Right atrium auricular region (tissue), 2 donors: ENCODE measurements at regions not wholly inside any gene's neighbourhood (a gene's known extent, or its start where the extent isn't known, plus 50 kb on each side); places are given as distances from the start of the nearest gene placed in this dataset.

Experiments used
- DNase-seq: peaks from one replicate; pipeline ENCODE4 v3.0.0-alpha.2; 2019; ENCODE audit warnings: low spot score
- H3K27ac ChIP-seq, 2 donors: fragments of 200-600 bp; sonication (generic); 1 replicate in 1 of 2; 2 replicates in 1 of 2; pipeline ENCODE4 v1.5.1; 2016 to 2019
- H3K27me3 ChIP-seq, 2 donors: fragments of 200-600 bp; sonication (generic); one replicate each; pipeline versions ENCODE4 v1.5.1 to v1.6.0; 2017 to 2019
- H3K36me3 ChIP-seq: fragments of 200-600 bp; sonication (generic); one replicate; pipeline ENCODE4 v1.5.1; 2016
- H3K4me1 ChIP-seq, 2 donors: fragments of 200-600 bp; sonication (generic); one replicate each; pipeline versions ENCODE4 v1.5.1 to v1.6.0; 2017 to 2019
- H3K4me3 ChIP-seq, 2 donors: fragments of 200-600 bp; sonication (generic); 1 replicate in 1 of 2; 2 replicates in 1 of 2; pipeline ENCODE4 v1.5.1; 2017 to 2019; ENCODE audit warnings: mild to moderate bottlenecking in 1 of 2, moderate library complexity in 1 of 2
- H3K9me3 ChIP-seq, 2 donors: fragments of 200-600 bp; sonication (generic); one replicate each; pipeline ENCODE4 v1.5.1; 2019
- TF ChIP-seq, protein P1 (sequence below), 2 donors: fragments of 200-600 bp; sonication (generic); IDR thresholded peaks; one replicate each; pipeline ENCODE4 v1.5.1; 2019; ENCODE audit warnings: antibody characterized with exemption in 2 of 2

DNA sequence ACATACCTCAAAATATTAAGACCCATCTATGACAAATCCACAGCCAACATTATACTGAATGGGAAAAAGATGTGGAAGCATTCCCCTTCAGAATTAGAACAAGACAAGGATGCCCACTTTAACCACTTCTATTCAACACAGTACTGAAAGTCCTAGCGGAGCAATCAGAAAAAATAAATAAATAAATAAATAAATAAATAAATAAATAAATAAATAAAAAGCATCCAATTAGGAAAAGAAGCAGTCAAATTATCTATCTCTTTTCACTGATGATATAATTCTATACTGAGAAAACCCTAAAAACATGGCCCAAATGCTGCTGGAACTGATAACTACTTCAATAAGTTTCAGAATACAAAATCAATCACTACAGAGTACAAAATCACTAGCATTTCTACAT lies 67.5 kb downstream of the PRR32 start:
- no peaks in the 10 kb centered on the region for H3K4me1 ChIP-seq
- no peaks in the 10 kb centered on the region for H3K36me3 ChIP-seq
- H3K27ac ChIP-seq: no peak overlapping the region
- H3K9me3 ChIP-seq: peaks cover 0 to 9% of the 10 kb centered on the region in 2 donors
- H3K27me3 ChIP-seq: no peaks in the 10 kb centered on the region
- DNase-seq: no peak
- TF ChIP-seq, protein P1, sequence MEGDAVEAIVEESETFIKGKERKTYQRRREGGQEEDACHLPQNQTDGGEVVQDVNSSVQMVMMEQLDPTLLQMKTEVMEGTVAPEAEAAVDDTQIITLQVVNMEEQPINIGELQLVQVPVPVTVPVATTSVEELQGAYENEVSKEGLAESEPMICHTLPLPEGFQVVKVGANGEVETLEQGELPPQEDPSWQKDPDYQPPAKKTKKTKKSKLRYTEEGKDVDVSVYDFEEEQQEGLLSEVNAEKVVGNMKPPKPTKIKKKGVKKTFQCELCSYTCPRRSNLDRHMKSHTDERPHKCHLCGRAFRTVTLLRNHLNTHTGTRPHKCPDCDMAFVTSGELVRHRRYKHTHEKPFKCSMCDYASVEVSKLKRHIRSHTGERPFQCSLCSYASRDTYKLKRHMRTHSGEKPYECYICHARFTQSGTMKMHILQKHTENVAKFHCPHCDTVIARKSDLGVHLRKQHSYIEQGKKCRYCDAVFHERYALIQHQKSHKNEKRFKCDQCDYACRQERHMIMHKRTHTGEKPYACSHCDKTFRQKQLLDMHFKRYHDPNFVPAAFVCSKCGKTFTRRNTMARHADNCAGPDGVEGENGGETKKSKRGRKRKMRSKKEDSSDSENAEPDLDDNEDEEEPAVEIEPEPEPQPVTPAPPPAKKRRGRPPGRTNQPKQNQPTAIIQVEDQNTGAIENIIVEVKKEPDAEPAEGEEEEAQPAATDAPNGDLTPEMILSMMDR (IDR thresholded peaks at IDR 0.05): no peak
- H3K4me3 ChIP-seq: no peak overlapping the region

DNA sequence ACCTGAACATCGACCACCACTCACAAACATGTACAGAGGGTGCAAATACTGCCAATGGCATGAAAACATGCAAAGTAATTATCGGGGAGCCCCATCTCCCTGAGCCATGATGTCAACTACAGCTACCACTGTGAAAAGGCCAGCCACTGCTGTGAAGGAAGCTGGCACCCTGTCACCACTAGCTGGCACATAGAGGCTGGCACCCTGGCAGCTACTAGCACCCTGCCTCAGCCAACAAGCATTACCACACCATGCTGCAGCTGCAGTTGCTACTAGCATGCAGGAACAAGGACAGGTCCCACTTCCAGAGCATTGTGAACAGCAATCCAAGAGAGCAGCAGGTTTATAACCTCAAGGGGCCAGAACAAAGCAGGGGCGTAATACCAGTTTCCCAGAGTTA lies 81.4 kb downstream of the PRR32 start:
- no peak for DNase-seq
- Histone ChIP-seq H3K4me3 (no peak overlapping the region), H3K36me3 (no peaks in the 10 kb centered on the region), H3K9me3 (no peaks in the 10 kb centered on the region), H3K27me3 (no peaks in the 10 kb centered on the region), H3K27ac (no peak overlapping the region), H3K4me1 (no peaks in the 10 kb centered on the region)
- TF ChIP-seq, protein P1 (IDR thresholded peaks at IDR 0.05): no peak

DNA sequence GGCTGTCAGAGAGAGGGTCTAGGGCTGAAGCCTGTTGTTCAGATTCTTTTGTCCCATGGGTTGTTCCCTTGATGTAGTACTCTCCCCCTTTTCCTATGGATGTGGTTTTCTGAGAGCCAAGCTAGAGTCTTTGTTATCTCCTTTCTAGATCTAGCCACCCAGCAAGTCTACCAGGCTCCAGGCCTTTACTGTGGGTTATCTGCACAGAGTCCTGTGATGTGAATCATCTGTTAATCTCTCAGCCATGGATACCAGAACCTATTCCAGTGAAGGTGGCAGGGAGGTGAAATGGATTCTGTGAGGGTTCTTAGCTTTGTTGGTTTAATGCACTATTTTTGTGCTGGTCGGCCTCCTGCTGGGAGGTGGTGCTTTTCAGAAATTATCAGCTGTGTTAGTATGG lies 109.5 kb downstream of the PRR32 start:
- DNase-seq: no peak
- no peak overlapping the region for H3K4me3 ChIP-seq

DNA sequence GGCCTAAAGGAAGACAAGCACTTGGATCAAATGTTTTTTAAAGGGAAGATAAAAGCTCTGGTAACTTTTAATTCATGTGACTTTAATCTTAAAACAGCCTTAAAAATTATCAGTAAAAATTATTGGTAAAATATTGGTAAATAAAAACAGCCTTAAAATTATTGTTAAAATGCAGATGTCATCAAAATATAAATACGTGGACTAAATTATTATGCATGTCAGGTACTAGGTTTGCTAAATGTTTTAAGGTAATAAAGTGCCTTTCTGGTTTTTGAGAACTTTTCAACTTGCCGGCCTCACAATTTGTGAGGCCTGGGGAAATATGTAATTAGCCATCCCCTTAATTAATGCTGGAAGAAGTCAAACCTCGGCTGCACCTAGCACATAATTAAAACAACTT lies 147.7 kb downstream of the PRR32 start:
- no peaks in the 10 kb centered on the region for H3K36me3 ChIP-seq
- no peaks in the 10 kb centered on the region for H3K27me3 ChIP-seq
- H3K27ac ChIP-seq: no peak overlapping the region
- TF ChIP-seq, protein P1 (IDR thresholded peaks at IDR 0.05): no peak
- H3K4me1 ChIP-seq: no peaks in the 10 kb centered on the region
- DNase-seq: no peak
- peaks cover 5 to 9% of the 10 kb centered on the region in 2 donors for H3K9me3 ChIP-seq
- no peak overlapping the region for H3K4me3 ChIP-seq

More for the DNA sequence above, 109.5 kb downstream of the PRR32 start:
- H3K27ac ChIP-seq: no peak overlapping the region
- no peaks in the 10 kb centered on the region for H3K4me1 ChIP-seq
- TF ChIP-seq, protein P1 (IDR thresholded peaks at IDR 0.05): no peak
- no peaks in the 10 kb centered on the region for H3K36me3 ChIP-seq
- H3K27me3 ChIP-seq: no peaks in the 10 kb centered on the region
- H3K9me3 ChIP-seq: peaks cover 0 to 7% of the 10 kb centered on the region in 2 donors

DNA sequence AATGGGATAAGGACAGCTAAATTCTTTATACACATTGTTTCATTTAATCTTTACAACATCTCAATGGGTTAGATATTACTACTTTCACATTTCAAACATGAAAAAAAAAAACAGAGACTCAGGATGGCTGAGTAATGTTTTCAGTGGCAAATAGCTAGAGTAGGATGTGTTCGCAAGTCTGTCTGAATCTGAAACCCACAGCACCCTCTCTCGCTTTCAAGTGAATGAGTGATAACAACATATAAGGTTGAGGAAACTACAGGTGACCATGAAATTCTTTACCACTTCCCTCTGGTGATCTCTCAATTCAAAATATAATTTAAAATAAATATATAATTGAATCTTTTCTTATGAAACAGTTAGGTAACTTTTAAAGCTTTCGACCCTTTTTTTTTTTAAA lies 162.6 kb downstream of the PRR32 start:
- H3K36me3 ChIP-seq: no peaks in the 10 kb centered on the region
- no peak overlapping the region for H3K27ac ChIP-seq
- DNase-seq: no peak
- H3K4me1 ChIP-seq: no peaks in the 10 kb centered on the region
- TF ChIP-seq, protein P1 (IDR thresholded peaks at IDR 0.05): no peak
- no peak overlapping the region for H3K4me3 ChIP-seq
- H3K9me3 ChIP-seq: no peaks in the 10 kb centered on the region
- H3K27me3 ChIP-seq: no peaks in the 10 kb centered on the region

DNA sequence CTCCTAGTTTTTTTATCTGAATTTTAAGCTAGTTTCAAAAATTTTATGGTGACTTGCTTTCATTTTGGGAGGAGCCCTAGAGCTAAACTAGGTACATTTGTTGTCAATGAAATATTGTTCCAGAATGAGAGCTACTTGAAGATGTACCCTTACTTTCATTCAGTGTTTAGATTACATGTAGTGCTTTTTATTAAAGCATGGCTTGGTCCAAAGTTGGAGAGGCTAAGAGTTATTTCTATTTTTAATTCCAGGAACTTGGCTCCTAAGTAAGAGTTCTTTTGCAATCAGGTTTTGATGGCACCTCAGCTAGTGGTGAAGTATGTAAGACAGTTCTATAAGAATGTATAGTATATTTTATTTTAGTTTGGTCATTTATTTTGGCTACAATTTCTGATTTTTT lies 165.5 kb downstream of the PRR32 start:
- Histone ChIP-seq H3K4me1 (no peaks in the 10 kb centered on the region), H3K27me3 (no peaks in the 10 kb centered on the region), H3K4me3 (no peak overlapping the region), H3K36me3 (no peaks in the 10 kb centered on the region), H3K9me3 (no peaks in the 10 kb centered on the region), H3K27ac (peak overlapping the region in 1 of 2 donors; percentile 56)
- DNase-seq: no peak
- TF ChIP-seq, protein P1 (IDR thresholded peaks at IDR 0.05): no peak
